B cell (primary cell): ENCODE measurements at regions not wholly inside any gene's neighbourhood (a gene's known extent, or its start where the extent isn't known, plus 50 kb on each side); places are given as distances from the start of the nearest gene placed in this dataset.

Source experiments
- CTCF ChIP-seq: fragments of 200-600 bp; IDR thresholded peaks from one replicate; pipeline ENCODE4 v1.8.0; 2022; ENCODE audit warnings: antibody characterized with exemption, mild to moderate bottlenecking
- EZH2 ChIP-seq: IDR thresholded peaks from 2 replicates; pipeline ENCODE4 v1.6.1; 2012; ENCODE audit warnings: borderline replicate concordance, low read depth, mild to moderate bottlenecking, moderate library complexity, low read length; ENCODE audit not compliant: insufficient read depth, poor library complexity, severe bottlenecking

GRCh38 chr17:79438058-79438457, 172.8 kb downstream of the RBFOX3 start:
- TF ChIP-seq CTCF (no peak), EZH2 (no peak)
